KMS-11 (cell line): ENCODE measurements at regions not wholly inside any gene's neighbourhood (a gene's known extent, or its start where the extent isn't known, plus 50 kb on each side); places are given as distances from the start of the nearest gene placed in this dataset.

Experiments used
- H2AFZ ChIP-seq: fragments of 200-600 bp; sonication (generic); 2 replicates; pipeline ENCODE4 v1.6.1; 2016; ENCODE audit warnings: antibody characterized with exemption, mixed run types, low read depth
- H3K27ac ChIP-seq: fragments of 200-600 bp; sonication (generic); 2 replicates; pipeline ENCODE4 v1.6.1; 2016; ENCODE audit warnings: mild to moderate bottlenecking, mixed run types
- H3K27me3 ChIP-seq: fragments of 200-600 bp; sonication (generic); 2 replicates; pipeline ENCODE4 v1.6.1; 2017; ENCODE audit warnings: mild to moderate bottlenecking, low read depth, mixed run types, moderate library complexity; ENCODE audit not compliant: insufficient read depth
- H3K36me3 ChIP-seq: fragments of 200-600 bp; sonication (generic); 2 replicates; pipeline ENCODE4 v1.6.1; 2017; ENCODE audit warnings: mild to moderate bottlenecking, mixed run types; ENCODE audit not compliant: insufficient read depth
- H3K4me1 ChIP-seq: fragments of 200-600 bp; sonication (generic); 2 replicates; pipeline ENCODE4 v1.6.1; 2016; ENCODE audit warnings: mild to moderate bottlenecking, low read depth, mixed run types; ENCODE audit not compliant: poor library complexity, severe bottlenecking
- H3K4me2 ChIP-seq: fragments of 200-600 bp; sonication (generic); 2 replicates; pipeline ENCODE4 v1.7.0; 2016; ENCODE audit warnings: mild to moderate bottlenecking, mixed run types
- H3K4me3 ChIP-seq: fragments of 200-600 bp; sonication (generic); IDR thresholded peaks from 2 replicates; pipeline ENCODE4 v1.6.1; 2017; ENCODE audit warnings: low read depth, low read length, mixed read lengths; ENCODE audit not compliant: insufficient read depth
- H3K79me2 ChIP-seq: fragments of 200-600 bp; sonication (generic); 2 replicates; pipeline ENCODE4 v1.6.1; 2016; ENCODE audit warnings: low read depth, mixed run types; ENCODE audit not compliant: insufficient read depth
- H3K9ac ChIP-seq: fragments of 200-600 bp; sonication (generic); 2 replicates; pipeline ENCODE4 v1.6.1; 2016; ENCODE audit warnings: mild to moderate bottlenecking, mixed run types
- H4K20me1 ChIP-seq: fragments of 200-600 bp; sonication (generic); 2 replicates; pipeline ENCODE4 v1.6.1; 2016; ENCODE audit warnings: mild to moderate bottlenecking, mixed run types; ENCODE audit not compliant: insufficient read depth
- TF ChIP-seq, protein P1 (sequence below): fragments of 200-600 bp; sonication (generic); conservative IDR thresholded peaks from 2 replicates; pipeline ENCODE4 v1.6.1; 2017; ENCODE audit warnings: low read depth, mild to moderate bottlenecking, antibody characterized with exemption, low read length, moderate library complexity, mixed read lengths

DNA sequence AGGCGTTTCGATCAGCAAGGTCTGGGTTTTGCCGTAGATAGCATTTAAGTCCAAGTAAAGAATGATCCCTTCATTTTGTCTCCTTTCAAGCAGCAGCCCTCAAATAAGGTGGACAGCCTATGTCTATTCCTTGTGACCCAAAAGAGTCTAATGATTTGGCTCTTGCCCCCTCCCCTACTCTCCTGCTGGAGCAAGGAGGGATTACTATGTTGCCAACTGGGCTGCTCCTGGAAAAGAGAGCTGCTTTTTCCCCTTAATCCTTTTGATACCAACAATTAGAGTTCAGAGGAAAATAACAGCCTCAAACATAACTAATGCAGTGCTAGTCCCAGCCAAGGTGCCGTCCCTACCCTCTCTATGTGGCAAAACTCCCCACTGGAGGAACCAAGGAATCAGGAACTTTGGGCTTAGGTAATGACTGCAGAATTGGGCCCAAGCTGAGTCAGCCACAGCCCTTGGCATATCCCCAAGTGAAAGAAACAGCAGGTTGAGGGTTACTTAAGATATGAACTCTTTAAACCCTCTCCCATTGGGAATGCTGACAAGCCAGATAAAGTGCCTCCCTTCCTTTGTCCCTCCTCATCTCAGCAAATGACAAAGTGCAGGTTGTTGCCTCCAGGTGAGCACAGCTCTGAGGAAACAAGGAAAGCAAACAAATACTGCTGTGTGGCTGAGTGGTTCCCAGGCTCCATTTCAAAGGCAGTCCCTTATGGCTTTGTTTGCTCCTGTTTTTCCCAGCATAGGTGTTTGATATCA is 643.7 kb downstream of the INHBA start:
- Histone ChIP-seq H3K36me3 (no peaks in the 10 kb centered on the region), H3K4me1 (no peaks in the 10 kb centered on the region), H2AFZ (no peak overlapping the region), H3K27ac (no peak overlapping the region), H3K9ac (no peak overlapping the region), H3K4me3 (no peak overlapping the region), H3K79me2 (no peaks in the 10 kb centered on the region), H4K20me1 (no peaks in the 10 kb centered on the region), H3K27me3 (no peaks in the 10 kb centered on the region), H3K4me2 (no peak overlapping the region)
- TF ChIP-seq, protein P1, sequence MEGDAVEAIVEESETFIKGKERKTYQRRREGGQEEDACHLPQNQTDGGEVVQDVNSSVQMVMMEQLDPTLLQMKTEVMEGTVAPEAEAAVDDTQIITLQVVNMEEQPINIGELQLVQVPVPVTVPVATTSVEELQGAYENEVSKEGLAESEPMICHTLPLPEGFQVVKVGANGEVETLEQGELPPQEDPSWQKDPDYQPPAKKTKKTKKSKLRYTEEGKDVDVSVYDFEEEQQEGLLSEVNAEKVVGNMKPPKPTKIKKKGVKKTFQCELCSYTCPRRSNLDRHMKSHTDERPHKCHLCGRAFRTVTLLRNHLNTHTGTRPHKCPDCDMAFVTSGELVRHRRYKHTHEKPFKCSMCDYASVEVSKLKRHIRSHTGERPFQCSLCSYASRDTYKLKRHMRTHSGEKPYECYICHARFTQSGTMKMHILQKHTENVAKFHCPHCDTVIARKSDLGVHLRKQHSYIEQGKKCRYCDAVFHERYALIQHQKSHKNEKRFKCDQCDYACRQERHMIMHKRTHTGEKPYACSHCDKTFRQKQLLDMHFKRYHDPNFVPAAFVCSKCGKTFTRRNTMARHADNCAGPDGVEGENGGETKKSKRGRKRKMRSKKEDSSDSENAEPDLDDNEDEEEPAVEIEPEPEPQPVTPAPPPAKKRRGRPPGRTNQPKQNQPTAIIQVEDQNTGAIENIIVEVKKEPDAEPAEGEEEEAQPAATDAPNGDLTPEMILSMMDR, result no peak

DNA sequence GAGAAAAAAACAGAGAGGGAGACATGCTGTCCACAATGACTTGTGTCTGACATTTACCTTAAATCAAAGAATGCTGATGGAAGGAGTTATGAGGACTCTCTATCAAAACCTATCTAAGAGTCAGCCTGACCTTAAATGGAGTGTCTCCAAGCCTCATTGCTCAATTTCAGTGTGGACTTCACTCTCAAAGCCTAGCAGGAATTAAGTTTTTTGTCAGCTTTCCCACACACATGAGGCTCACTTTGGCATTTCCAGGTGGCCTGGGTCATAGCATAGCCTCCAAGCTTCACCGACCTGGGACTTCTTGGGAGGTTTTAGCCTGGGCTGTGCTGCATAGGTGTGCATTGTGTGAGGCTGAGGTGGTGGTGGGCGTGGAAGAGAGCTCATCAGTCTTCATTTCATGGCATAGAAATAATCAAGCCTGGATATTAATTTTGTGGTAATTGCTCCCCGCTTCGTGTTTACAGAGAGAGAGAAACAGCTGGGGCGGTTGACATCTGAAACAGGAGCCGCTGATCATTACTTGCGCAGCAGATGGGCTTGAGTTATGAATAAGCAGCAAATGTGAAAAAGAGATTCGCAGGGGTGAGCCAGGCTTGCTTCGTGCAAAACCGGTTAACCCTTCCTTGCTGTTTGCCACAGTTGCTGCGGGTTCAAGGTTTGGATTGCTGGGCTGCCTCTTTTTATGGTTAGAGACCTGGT is 647.8 kb downstream of the INHBA start:
- TF ChIP-seq, protein P1, result no peak
- no peak overlapping the region for H3K4me3 ChIP-seq
- no peak overlapping the region for H3K9ac ChIP-seq
- no peaks in the 10 kb centered on the region for H4K20me1 ChIP-seq
- no peaks in the 10 kb centered on the region for H3K4me1 ChIP-seq
- no peaks in the 10 kb centered on the region for H3K27me3 ChIP-seq
- no peaks in the 10 kb centered on the region for H3K36me3 ChIP-seq
- no peaks in the 10 kb centered on the region for H3K79me2 ChIP-seq
- H3K27ac ChIP-seq, result no peak overlapping the region
- H2AFZ ChIP-seq, result no peak overlapping the region
- no peak overlapping the region for H3K4me2 ChIP-seq

DNA sequence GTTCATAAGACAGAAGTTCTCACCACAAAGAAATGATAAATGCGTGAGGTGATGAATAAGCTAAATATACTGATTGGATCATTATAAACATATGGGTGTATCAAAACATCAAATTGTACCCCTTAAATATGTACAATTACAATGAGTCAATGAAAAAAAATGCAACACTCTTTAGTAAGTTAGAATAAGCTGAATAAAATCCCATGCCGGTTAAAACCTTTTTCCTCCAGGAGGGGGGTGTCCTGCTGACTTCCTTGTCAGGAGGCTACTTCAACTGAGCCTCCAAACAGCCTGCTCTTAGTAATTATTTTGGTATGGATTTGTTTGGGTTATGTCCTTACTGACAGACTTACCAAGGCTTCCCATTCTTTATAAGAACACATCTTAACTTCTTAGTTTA is 649.1 kb downstream of the INHBA start:
- H3K4me2 ChIP-seq, result no peak overlapping the region
- no peak overlapping the region for H2AFZ ChIP-seq
- H4K20me1 ChIP-seq, result no peaks in the 10 kb centered on the region
- no peak overlapping the region for H3K4me3 ChIP-seq
- H3K9ac ChIP-seq, result no peak overlapping the region
- no peaks in the 10 kb centered on the region for H3K27me3 ChIP-seq
- TF ChIP-seq, protein P1, result no peak
- no peak overlapping the region for H3K27ac ChIP-seq
- H3K79me2 ChIP-seq, result no peaks in the 10 kb centered on the region
- H3K4me1 ChIP-seq, result no peaks in the 10 kb centered on the region
- no peaks in the 10 kb centered on the region for H3K36me3 ChIP-seq

DNA sequence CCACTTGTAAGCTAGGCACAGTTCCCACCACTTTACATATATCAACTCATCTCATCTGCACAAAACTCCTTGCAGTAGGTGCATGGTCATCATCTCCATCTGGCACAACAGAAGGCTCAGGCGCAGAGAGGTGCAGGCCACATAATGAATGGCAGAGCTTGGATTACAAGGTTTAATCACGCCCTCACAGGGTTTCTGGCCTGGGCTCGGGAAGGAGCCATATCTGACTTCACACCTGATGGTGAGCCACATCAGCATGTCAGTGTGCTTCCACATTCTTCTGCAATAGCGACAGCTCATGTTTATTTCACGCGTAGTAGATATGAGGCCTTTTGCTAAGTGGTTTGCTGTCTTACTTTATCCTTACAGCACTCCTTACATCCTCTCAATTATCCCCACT is 650.2 kb downstream of the INHBA start:
- Histone ChIP-seq H3K4me2 (no peak overlapping the region), H3K27ac (no peak overlapping the region), H3K27me3 (no peaks in the 10 kb centered on the region), H4K20me1 (no peaks in the 10 kb centered on the region), H3K9ac (no peak overlapping the region), H3K79me2 (no peaks in the 10 kb centered on the region), H3K36me3 (no peaks in the 10 kb centered on the region), H2AFZ (no peak overlapping the region), H3K4me3 (no peak overlapping the region), H3K4me1 (no peaks in the 10 kb centered on the region)
- TF ChIP-seq, protein P1, result no peak
